NCI-H1105 (cell line): ENCODE measurements at regions not wholly inside any gene's neighbourhood (a gene's known extent, or its start where the extent isn't known, plus 50 kb on each side); places are given as distances from the start of the nearest gene placed in this dataset.
A peak's percentile ranks its signal among the peaks of the same experiment; 100 is the strongest.

Source experiments
- DNase-seq: peaks from one replicate; lab custom pipeline; 2025; lab: John Stamatoyannopoulos, UW

- DNase-seq, result no peak
Measured at GRCh38 chr4:89422441-89422990, 114.9 kb upstream of the GPRIN3 start.

GRCh38 chr4:89420507-89420906 lies 112.9 kb upstream of the GPRIN3 start:
- DNase-seq, result no peak

DNA sequence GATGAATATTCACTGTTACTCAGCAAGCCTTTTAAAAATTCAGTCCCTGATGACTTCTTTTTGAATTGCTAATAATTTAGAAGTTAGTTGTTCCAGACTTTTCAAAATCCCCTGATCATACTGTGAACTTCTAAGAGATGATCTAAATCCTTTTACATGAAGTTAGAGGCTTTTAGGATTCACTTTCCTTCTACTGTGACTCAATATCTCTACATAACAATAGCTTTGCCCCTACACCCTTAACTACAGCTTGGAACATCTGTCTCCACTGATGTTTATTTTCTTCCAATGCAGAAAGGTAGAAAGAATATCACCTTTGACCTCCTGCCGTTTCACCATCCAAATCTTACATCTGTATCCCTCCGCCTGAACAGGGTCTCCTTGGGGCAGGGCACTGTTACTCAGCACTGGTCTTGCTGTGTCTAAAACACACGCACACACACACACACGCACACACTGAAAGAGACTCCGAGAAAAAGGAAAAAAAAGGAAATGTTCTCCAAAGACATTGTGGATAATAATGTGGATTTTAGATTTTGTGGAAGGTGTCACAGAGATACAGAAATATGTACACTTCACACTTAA lies 111.6 kb upstream of the GPRIN3 start:
- no peak for DNase-seq

GRCh38 chr4:89416960-89417359 lies 109.4 kb upstream of the GPRIN3 start:
- DNase-seq, result no peak

GRCh38 chr4:89413518-89413917 lies 105.9 kb upstream of the GPRIN3 start:
- DNase-seq, result no peak

DNA sequence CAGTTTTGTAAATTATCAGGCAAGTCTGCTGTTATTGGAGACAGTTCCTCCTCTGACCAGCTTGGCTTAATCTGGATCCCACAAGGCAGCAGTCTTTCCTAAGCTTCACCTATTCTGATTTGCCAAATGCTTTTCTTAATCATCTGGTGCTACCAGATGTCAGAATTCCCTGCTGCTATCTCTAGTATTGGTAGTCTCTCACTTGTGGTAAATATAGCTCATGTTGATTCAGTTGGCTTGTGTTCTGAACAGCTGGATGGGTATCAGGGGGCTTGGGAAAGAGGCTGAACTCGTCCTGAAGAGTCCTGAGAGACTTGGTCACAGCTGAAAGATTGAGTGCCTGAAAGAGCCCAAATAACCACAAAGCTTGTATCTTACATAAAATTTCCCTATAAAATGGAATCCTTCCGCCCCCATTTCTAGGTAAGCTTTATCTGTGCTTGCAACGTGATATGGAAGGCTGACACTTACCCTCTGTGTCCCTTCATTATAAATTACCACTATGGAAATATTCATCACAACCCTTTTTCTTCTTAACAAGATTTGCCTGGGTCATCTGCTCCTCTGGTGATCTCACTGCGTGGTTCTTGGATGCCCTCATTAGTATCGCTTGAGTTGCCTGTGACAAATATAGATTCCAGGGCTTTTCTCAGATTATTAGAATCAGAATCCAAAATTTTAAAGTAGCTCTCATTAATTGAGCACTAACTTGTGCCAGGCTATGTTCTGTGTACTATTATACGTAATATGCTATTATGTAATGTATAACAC lies 104.1 kb upstream of the GPRIN3 start:
- DNase-seq, result no peak

- DNase-seq, result no peak
Measured at GRCh38 chr4:89410687-89411086, 103.1 kb upstream of the GPRIN3 start.

DNA sequence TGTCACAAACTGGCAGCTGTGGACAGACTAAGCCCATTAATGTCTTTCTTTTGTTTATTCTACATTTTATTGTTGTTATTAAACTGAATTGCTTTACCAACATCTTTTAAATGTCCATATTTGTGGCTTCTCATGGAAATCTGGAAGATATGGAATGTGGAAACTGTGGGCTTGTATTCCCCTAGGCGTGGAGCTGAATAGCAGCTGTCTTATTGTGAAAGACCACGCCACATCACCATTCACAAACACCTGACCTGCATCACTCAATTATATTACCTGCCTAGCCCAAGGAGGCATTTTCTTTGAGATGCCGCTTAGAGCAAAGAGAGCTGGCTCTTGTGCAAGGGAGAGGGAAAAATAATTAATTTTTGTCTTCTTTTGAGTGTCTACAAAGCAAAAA lies 96.9 kb upstream of the GPRIN3 start:
- DNase-seq, result no peak

DNA sequence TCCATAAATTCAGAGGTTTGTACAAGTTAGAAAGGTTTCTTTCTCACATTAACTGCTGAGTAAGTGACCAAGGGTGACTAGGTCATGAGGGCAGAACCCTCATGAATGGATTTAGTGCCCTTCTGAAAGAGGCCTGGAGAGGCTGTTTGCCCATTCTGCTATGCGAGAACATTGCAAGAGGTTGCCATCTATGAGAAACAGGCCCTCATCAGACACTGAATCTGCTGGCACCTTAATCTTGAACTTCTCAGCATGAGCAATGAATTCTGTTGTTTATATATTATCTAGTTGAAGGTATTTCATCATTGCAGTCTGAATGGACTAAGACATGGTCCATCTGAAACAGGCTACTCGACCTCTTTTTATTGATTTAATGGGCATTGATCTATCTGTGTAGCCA lies 96.2 kb upstream of the GPRIN3 start:
- DNase-seq, result no peak

- DNase-seq, result no peak
Measured at GRCh38 chr4:89400287-89401035, 92.9 kb upstream of the GPRIN3 start.

- DNase-seq, result no peak
Measured at GRCh38 chr4:89398644-89399043, 91.0 kb upstream of the GPRIN3 start.

DNA sequence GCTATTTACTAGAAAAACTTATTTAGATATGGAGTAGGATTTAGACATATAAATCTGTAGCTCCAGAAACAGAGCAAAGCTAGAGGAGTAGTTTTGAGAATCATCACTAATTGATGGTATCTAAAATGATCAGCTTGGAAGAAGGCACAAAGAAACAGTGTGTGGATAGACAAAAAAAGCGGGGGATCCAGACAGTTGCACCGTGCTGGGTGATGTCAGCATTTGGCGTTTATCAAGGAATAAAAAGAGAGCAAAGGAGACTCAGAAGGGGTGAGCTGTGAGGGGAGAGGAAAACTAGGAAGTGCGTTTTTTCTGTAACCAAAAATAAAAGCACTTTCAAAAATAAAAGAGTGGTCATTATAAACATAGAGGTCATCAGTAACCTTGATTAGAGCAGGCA lies 90.5 kb upstream of the GPRIN3 start:
- no peak for DNase-seq

- DNase-seq, result no peak
Measured at GRCh38 chr4:89397441-89397840, 89.8 kb upstream of the GPRIN3 start.

DNA sequence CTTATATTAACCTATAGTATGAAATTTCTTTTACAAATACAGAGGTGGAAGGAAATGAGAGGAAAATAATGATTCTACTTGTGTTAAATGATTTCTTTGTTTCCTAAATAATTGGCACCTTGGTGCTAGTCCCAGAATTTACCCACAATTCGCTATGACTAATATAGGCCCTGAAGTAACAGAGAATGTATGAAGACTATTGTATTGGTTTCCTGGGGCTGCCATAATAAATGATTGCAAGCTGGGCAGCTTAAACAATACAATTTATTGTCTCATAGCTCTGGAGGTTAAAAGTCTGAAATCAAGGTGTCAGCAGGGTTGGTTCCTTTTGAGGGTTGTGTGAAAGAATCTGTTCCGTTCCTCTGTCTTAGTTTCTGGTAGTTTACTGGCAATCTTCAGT lies 74.8 kb upstream of the GPRIN3 start:
- DNase-seq, result no peak

- no peak for DNase-seq
Measured at GRCh38 chr4:89380980-89381379, 73.4 kb upstream of the GPRIN3 start.

GRCh38 chr4:89379511-89380044 lies 72.0 kb upstream of the GPRIN3 start:
- DNase-seq, result peak; percentile 41

GRCh38 chr4:89373394-89373793 lies 65.8 kb upstream of the GPRIN3 start:
- no peak for DNase-seq

- DNase-seq, result no peak
Measured at GRCh38 chr4:89371614-89372013, 64.0 kb upstream of the GPRIN3 start.

DNA sequence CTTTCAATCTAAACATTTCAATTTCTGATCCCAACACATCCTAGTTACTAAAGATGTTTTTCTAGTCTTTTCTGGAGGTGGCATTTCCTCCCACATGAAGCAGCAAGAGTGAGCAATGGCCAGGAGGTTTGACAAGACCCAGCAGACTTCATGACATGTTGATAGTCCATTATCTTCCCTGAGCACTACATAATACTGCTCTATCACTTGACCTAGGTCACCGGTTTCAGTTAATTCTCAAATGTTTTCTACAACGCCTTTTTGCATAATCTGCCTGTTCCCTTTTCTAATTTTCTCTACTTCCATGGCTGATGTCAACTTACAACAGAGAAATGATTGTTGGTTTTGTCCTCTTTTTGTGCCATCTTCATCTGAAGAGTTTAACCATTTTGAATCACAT lies 62.0 kb upstream of the GPRIN3 start:
- no peak for DNase-seq

DNA sequence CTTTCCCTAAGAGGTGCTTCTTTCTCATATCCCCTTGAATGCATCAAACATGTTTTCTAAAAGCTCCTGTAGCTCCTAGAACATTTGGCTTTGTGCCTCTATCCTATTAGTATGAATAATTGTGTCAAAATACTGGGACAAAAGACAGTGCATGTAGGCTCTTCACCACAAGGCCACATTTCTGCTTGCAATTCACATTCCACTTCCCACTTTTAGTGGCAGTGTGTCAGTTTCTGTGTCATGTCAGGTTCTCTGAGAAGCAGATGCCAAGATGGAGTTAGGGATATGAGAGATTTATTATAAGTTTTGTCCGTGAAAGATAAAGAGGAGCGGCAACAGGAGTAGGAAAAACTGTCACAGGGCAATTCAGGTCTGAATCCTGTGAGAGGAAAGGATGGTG lies 61.3 kb upstream of the GPRIN3 start:
- DNase-seq, result no peak

GRCh38 chr4:89365776-89366175 lies 58.2 kb upstream of the GPRIN3 start:
- no peak for DNase-seq

DNA sequence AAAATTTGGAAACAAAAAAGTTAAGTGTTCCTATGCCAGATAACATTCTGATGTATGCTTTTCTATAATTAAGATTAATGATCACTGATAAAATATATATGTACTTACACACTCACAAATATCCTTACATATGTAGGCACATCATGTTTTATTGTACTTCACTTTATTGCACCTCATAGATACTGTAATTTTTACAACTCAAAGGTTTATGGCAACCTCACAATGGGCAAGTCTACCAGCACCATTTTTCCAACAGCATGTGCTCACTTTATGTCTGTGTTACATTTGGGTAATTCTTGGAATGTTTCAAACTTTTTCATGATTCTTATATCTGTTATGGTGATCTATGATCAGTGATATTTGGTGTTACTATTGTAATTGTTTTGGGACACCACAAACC lies 57.8 kb upstream of the GPRIN3 start:
- no peak for DNase-seq

GRCh38 chr4:89364541-89364940 lies 56.9 kb upstream of the GPRIN3 start:
- DNase-seq, result no peak
